ENCODE measurements at regions not wholly inside any gene's neighbourhood (a gene's known extent, or its start where the extent isn't known, plus 50 kb on each side); places are given as distances from the start of the nearest gene placed in this dataset.

DNA sequence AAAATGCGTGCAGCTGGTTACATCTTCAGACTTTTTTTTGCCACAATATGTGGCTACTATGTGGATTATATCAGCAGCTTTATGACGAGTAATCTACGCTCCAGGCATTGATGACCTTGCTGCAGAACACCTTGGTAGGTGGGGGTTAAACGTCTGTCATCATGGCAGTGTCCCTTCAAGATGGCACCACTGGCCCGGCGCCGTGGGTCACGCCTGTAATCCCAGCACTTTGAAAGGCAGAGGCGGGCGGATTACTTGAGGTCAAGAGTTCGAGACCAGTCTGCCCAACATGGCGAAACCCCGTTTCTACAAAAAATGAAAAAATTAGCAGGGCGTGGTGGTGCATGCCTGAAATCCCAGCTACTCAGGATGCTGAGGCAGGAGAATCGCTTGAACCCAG lies 177.5 kb downstream of the AEBP2 start (continued):
- no peak for TF ChIP-seq ARID3A (IDR thresholded peaks at IDR 0.05; ENCODE audit: borderline replicate concordance, low read depth, low read length)

GRCh38 chr12:19620222-19620621 lies 180.9 kb downstream of the AEBP2 start:
- Histone ChIP-seq H4K20me1 (replicated peaks; ENCODE audit: control insufficient read depth, insufficient read depth, low read length) (no peaks in the 10 kb centered on the region), H3K9ac (ENCODE audit: insufficient read depth in 1 of 2, low read depth in 2 of 2, low read length in 2 of 2) (no peak overlapping the region; a peak in 1 of 4 replicates), H3K4me2 (ENCODE audit: insufficient read depth, low read length) (no peak overlapping the region), H3K4me3 (no peak overlapping the region), H2AFZ (ENCODE audit: low read depth, low read length) (no peak overlapping the region), H3K4me1 (replicated peaks in 1 of 2; ENCODE audit: control insufficient read depth in 2 of 2, insufficient read depth in 2 of 2, low read length in 2 of 2) (no peaks in the 10 kb centered on the region), H3K9me3 (replicated peaks; ENCODE audit: control insufficient read depth, insufficient read depth, low read depth, low read length) (no peaks in the 10 kb centered on the region), H3K79me2 (ENCODE audit: control insufficient read depth, insufficient read depth, low read length) (no peaks in the 10 kb centered on the region), H3K27ac (ENCODE audit: extremely low read depth, low read depth, low read length) (no peak overlapping the region), H3K9me1 (ENCODE audit: control insufficient read depth, insufficient read depth, low read length) (no peaks in the 10 kb centered on the region), H3K36me3 (ENCODE audit: control insufficient read depth, insufficient read depth, low read length) (no peaks in the 10 kb centered on the region), H3K27me3 (ENCODE audit: control insufficient read depth in 2 of 2, insufficient read depth in 2 of 2, low read length in 2 of 2) (no peaks in the 10 kb centered on the region)
- ATAC-seq (no peak), FAIRE-seq (no peak), DNase-seq (ENCODE audit: extremely low read depth in 1 of 4, low spot score in 3 of 4) (no peak)
- no peak for TF ChIP-seq GATA2 (CRISPR knock-in tag; IDR thresholded peaks at IDR 0.05)
- TF ChIP-seq ELF4 (CRISPR knock-in tag; IDR thresholded peaks at IDR 0.05): no peak
- TF ChIP-seq HIVEP1 (CRISPR knock-in tag; IDR thresholded peaks at IDR 0.05): no peak
- no peak for TF ChIP-seq TCF3 (CRISPR knock-in tag; IDR thresholded peaks at IDR 0.05)
- no peak for TF ChIP-seq KLF16 (IDR thresholded peaks at IDR 0.05)
- TF ChIP-seq LARP7 (IDR thresholded peaks at IDR 0.05): no peak
- no peak for TF ChIP-seq FOSL1 (tag; conservative IDR thresholded peaks at IDR 0.05)
- TF ChIP-seq ZNF280A (IDR thresholded peaks at IDR 0.05; ENCODE audit: low read depth, partially characterized antibody): no peak
- TF ChIP-seq NFXL1 (CRISPR knock-in tag; IDR thresholded peaks at IDR 0.05): no peak
- TF ChIP-seq, protein P1, sequence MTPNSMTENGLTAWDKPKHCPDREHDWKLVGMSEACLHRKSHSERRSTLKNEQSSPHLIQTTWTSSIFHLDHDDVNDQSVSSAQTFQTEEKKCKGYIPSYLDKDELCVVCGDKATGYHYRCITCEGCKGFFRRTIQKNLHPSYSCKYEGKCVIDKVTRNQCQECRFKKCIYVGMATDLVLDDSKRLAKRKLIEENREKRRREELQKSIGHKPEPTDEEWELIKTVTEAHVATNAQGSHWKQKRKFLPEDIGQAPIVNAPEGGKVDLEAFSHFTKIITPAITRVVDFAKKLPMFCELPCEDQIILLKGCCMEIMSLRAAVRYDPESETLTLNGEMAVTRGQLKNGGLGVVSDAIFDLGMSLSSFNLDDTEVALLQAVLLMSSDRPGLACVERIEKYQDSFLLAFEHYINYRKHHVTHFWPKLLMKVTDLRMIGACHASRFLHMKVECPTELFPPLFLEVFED (CRISPR knock-in tag; conservative IDR thresholded peaks at IDR 0.05): no peak
- no peak for TF ChIP-seq ZNF133 (CRISPR knock-in tag; IDR thresholded peaks at IDR 0.05)
- TF ChIP-seq, protein P2, sequence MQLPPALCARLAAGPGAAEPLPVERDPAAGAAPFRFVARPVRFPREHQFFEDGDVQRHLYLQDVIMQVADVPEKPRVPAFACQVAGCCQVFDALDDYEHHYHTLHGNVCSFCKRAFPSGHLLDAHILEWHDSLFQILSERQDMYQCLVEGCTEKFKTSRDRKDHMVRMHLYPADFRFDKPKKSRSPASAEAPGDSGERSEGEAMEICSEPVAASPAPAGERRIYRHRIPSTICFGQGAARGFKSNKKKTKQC (CRISPR knock-in tag; IDR thresholded peaks at IDR 0.05): no peak
- no peak for TF ChIP-seq RB1 (IDR thresholded peaks at IDR 0.05; ENCODE audit: low read depth)
- TF ChIP-seq MAFG (tag; conservative IDR thresholded peaks at IDR 0.05): no peak
- intact Hi-C loops (cut with micrococcal nuclease): no loop called here
- BruUV-seq (replicated peaks): no TSS peak
- POLR2A ChIA-PET: no interaction called here
- in situ Hi-C loops (cut with MboI): no loop called here
- CTCF ChIA-PET (ENCODE audit: low intra/inter-chr PET ratio): no interaction called here
- WGBS (ENCODE audit: insufficient coverage, low coverage, missing lambda C conversion rate): 6% methylated on average over 6 of the region's 7 CpGs

Data from K562 (cell line).